IMR-90 (cell line): ENCODE measurements at regions not wholly inside any gene's neighbourhood (a gene's known extent, or its start where the extent isn't known, plus 50 kb on each side); places are given as distances from the start of the nearest gene placed in this dataset.

Experiments
- ATAC-seq: fragments of 200-7000 bp; cut with Tn5 transposase; 2 replicates; pipeline ENCODE4 v1.9.1; 2020; ENCODE audit warnings: low read depth, mild to moderate bottlenecking, moderate library complexity
- BruUV-seq: library from RNA; stranded (reverse); fragments of 400-500 nt; replicated peaks from 2 replicates; lab custom pipeline; 2021; lab: Mats Ljungman, UMichigan
- CTCF ChIA-PET: fragments of 300-600 bp; formaldehyde crosslinking; extraction: SDS; loops from one replicate; lab custom pipeline; 2021; ENCODE audit warnings: antibody characterized with exemption; lab: Yijun Ruan, JAX
- POLR2A ChIA-PET: fragments of 300-600 bp; sonication (Branson Sonifier 250); formaldehyde crosslinking; loops from one replicate; lab custom pipeline; 2022; ENCODE audit warnings: antibody characterized with exemption; ENCODE audit not compliant: unreplicated experiment; lab: Charles Lee
- DNase-seq: peaks from one replicate; pipeline ENCODE4 v3.0.0; 2013
- H2AFZ ChIP-seq: replicated peaks from 2 replicates; pipeline ENCODE3; 2013; ENCODE audit warnings: low read length, mild to moderate bottlenecking; ENCODE audit not compliant: poor library complexity
- H2AK5ac ChIP-seq: 2 replicates; pipeline ENCODE4 v1.6.1; 2013; ENCODE audit warnings: low read depth, low read length, inconsistent platforms
- H2AK9ac ChIP-seq: replicated peaks from 2 replicates; pipeline ENCODE3; 2013; ENCODE audit warnings: mild to moderate bottlenecking, low read depth, low read length, moderate library complexity; ENCODE audit not compliant: poor library complexity
- H2BK120ac ChIP-seq: 2 replicates; pipeline ENCODE4 v1.6.1; 2013; ENCODE audit warnings: low read depth, low read length, inconsistent platforms
- H2BK15ac ChIP-seq: 3 replicates; pipeline ENCODE4 v1.6.1; 2013; ENCODE audit warnings: low read depth, low read length, inconsistent platforms
- H2BK20ac ChIP-seq: 2 replicates; pipeline ENCODE4 v1.6.1; 2013; ENCODE audit warnings: low read depth, mild to moderate bottlenecking, inconsistent platforms, low read length, moderate library complexity
- H2BK5ac ChIP-seq: 2 replicates; pipeline ENCODE4 v1.6.1; 2013; ENCODE audit warnings: mild to moderate bottlenecking, low read depth, low read length, inconsistent platforms; ENCODE audit not compliant: poor library complexity, severe bottlenecking
- H3K14ac ChIP-seq: replicated peaks from 2 replicates; pipeline ENCODE4 v1.6.1; 2013; ENCODE audit warnings: low read depth, low read length, inconsistent platforms
- H3K18ac ChIP-seq: 2 replicates; pipeline ENCODE4 v1.6.1; 2013; ENCODE audit warnings: low read depth, low read length, control low read depth
- H3K23ac ChIP-seq: 2 replicates; pipeline ENCODE4 v1.6.1; 2013; ENCODE audit warnings: low read depth, low read length, inconsistent platforms
- H3K27ac ChIP-seq: 2 replicates; pipeline ENCODE4 v1.5.1; 2013; ENCODE audit warnings: mild to moderate bottlenecking, control low read depth, low read length; ENCODE audit not compliant: insufficient read depth
- H3K27me3 ChIP-seq: 2 replicates; pipeline ENCODE4 v1.6.1; 2013; ENCODE audit warnings: low read length; ENCODE audit not compliant: control insufficient read depth, insufficient read depth
- H3K36me3 ChIP-seq: 2 replicates; pipeline ENCODE4 v1.6.1; 2013; ENCODE audit warnings: low read length, mixed read lengths; ENCODE audit not compliant: control insufficient read depth, insufficient read depth
- H3K4ac ChIP-seq: 2 replicates; pipeline ENCODE4 v1.6.1; 2013; ENCODE audit warnings: low read depth, low read length, inconsistent platforms
- H3K4me1 ChIP-seq: 2 replicates; pipeline ENCODE4 v1.6.1; 2013; ENCODE audit warnings: low read length, mixed read lengths; ENCODE audit not compliant: control insufficient read depth, insufficient read depth
- H3K4me2 ChIP-seq: 2 replicates; pipeline ENCODE4 v1.6.1; 2013; ENCODE audit warnings: low read depth, mild to moderate bottlenecking, control low read depth, low read length, moderate library complexity
- H3K4me3 ChIP-seq: 2 replicates; pipeline ENCODE4 v1.5.1; 2013; ENCODE audit warnings: low read depth, mild to moderate bottlenecking, control low read depth, low read length, moderate library complexity; ENCODE audit not compliant: insufficient read depth
- H3K56ac ChIP-seq: 2 replicates; pipeline ENCODE4 v1.6.1; 2013; ENCODE audit warnings: low read length, inconsistent platforms; ENCODE audit not compliant: insufficient read depth; ENCODE audit errors: extremely low read depth
- H3K79me1 ChIP-seq, 2 experiments: 2 replicates each; pipeline ENCODE4 v1.6.1; 2013; ENCODE audit warnings: low read length in 2 of 2, inconsistent platforms in 1 of 2, low read depth in 1 of 2
- H3K9ac ChIP-seq: 2 replicates; pipeline ENCODE4 v1.6.1; 2013; ENCODE audit warnings: low read depth, low read length, control low read depth
- H3K9me1 ChIP-seq: 2 replicates; pipeline ENCODE4 v1.6.1; 2013; ENCODE audit warnings: low read length, inconsistent platforms; ENCODE audit not compliant: insufficient read depth
- H3K9me3 ChIP-seq: 2 replicates; pipeline ENCODE4 v1.6.1; 2013; ENCODE audit warnings: low read length; ENCODE audit not compliant: control insufficient read depth, insufficient read depth
- H4K20me1 ChIP-seq: 2 replicates; pipeline ENCODE4 v1.6.1; 2013; ENCODE audit warnings: low read length, inconsistent platforms; ENCODE audit not compliant: insufficient read depth
- H4K5ac ChIP-seq: 2 replicates; pipeline ENCODE4 v1.6.1; 2013; ENCODE audit warnings: mild to moderate bottlenecking, low read depth, low read length, control low read depth
- H4K8ac ChIP-seq, 2 experiments: 2 replicates each; pipeline ENCODE4 v1.6.1; 2013; ENCODE audit warnings: low read depth in 2 of 2, low read length in 2 of 2, control low read depth in 1 of 2, inconsistent platforms in 1 of 2
- H4K91ac ChIP-seq: 2 replicates; pipeline ENCODE4 v1.6.1; 2013; ENCODE audit warnings: low read depth, low read length, inconsistent platforms; ENCODE audit not compliant: insufficient read depth
- BHLHE40 ChIP-seq: fragments of 150-350 bp; IDR thresholded peaks from 2 replicates; pipeline ENCODE4 v1.6.1; 2016; ENCODE audit warnings: mild to moderate bottlenecking, low read depth, low read length
- CHD1 ChIP-seq: IDR thresholded peaks from 2 replicates; pipeline ENCODE4 v1.6.1; 2012; ENCODE audit warnings: low read depth, low read length, improper control_type of control experiment
- CTCF ChIP-seq: conservative IDR thresholded peaks from 2 replicates; pipeline ENCODE4 v1.5.1; 2012; ENCODE audit warnings: mild to moderate bottlenecking, low read depth, low read length, improper control_type of control experiment
- POLR2A ChIP-seq: IDR thresholded peaks from 2 replicates; pipeline ENCODE4 v1.6.1; 2012; ENCODE audit warnings: mild to moderate bottlenecking, low read depth, low read length
- RCOR1 ChIP-seq: IDR thresholded peaks from 2 replicates; pipeline ENCODE4 v1.6.1; 2012; ENCODE audit warnings: mild to moderate bottlenecking, low read length, improper control_type of control experiment; ENCODE audit not compliant: insufficient replicate concordance
- USF2 ChIP-seq: fragments of 150-350 bp; IDR thresholded peaks from 2 replicates; pipeline ENCODE4 v1.6.1; 2017; ENCODE audit warnings: mild to moderate bottlenecking, antibody characterized with exemption, low read length, low read depth
- WGBS, 2 experiments: methylation state at CpG; one replicate each; pipeline versions ENCODE4 v1.1.5 to v1.1.7; 2013; ENCODE audit warnings: missing lambda C conversion rate in 2 of 2; ENCODE audit not compliant: insufficient read length in 1 of 2; ENCODE audit errors: extremely low coverage in 2 of 2; 5-methylcytosine and 5-hydroxymethylcytosine counted together
- dilution Hi-C: fragments of 300-500 bp; cut with HindIII; formaldehyde crosslinking; loops from one replicate; pipeline ENCODE4 v1.14.3; 2018; ENCODE audit warnings: low sequenced_read_pairs; ENCODE audit not compliant: unreplicated experiment
- in situ Hi-C: fragments of 300-500 bp; cut with MboI; formaldehyde crosslinking; loops from 3 replicates; pipeline ENCODE4 v1.14.3; 2019; ENCODE audit warnings: low sequenced_read_pairs, inconsistent platforms, mixed read lengths
- intact Hi-C: fragments of 100-400 bp; cut with micrococcal nuclease; formaldehyde crosslinking; loops from 2 replicates; pipeline ENCODE4 v1.10.0; 2022

GRCh38 chr2:468648-469336, 180.9 kb upstream of the ALKAL2 start:
- Histone ChIP-seq H3K18ac (no peak overlapping the region), H4K8ac (no peak overlapping the region), H4K91ac (no peak overlapping the region), H3K36me3 (no peaks in the 10 kb centered on the region), H2BK20ac (no peak overlapping the region), H3K9me1 (no peaks in the 10 kb centered on the region), H3K27ac (no peak overlapping the region), H3K27me3 (no peaks in the 10 kb centered on the region), H2BK120ac (no peak overlapping the region), H3K79me1 (no peaks in the 10 kb centered on the region), H4K5ac (no peak overlapping the region), H3K14ac (no peak overlapping the region), H2BK15ac (no peak overlapping the region), H3K4me3 (no peak overlapping the region), H4K20me1 (no peaks in the 10 kb centered on the region), H2AK9ac (no peak overlapping the region), H3K9ac (no peak overlapping the region), H3K23ac (no peak overlapping the region), H3K9me3 (peaks cover 41% of the 10 kb centered on the region), H2AK5ac (no peak overlapping the region), H3K4me1 (no peaks in the 10 kb centered on the region), H2BK5ac (no peak overlapping the region), H3K56ac (no peak overlapping the region), H3K4ac (no peak overlapping the region), H2AFZ (no peak overlapping the region), H3K4me2 (no peak overlapping the region)
- BruUV-seq = no TSS peak
- intact Hi-C loops = no loop called here
- dilution Hi-C loops = no loop called here
- CTCF ChIA-PET = no interaction called here
- POLR2A ChIA-PET = no interaction called here
- DNase-seq (no peak), ATAC-seq (no peak)
- in situ Hi-C loops = no loop called here
- TF ChIP-seq CHD1 = no peak
- no peak for TF ChIP-seq USF2
- TF ChIP-seq CTCF = no peak
- TF ChIP-seq POLR2A = no peak
- TF ChIP-seq BHLHE40 = no peak
- no peak for TF ChIP-seq RCOR1
- 42% methylated on average over 3 of the region's 29 CpGs; no CpG with 5 or more reads in 1 of the 2 experiments for WGBS, 2 experiments
